Thoracic aorta (tissue), 2 donors: ENCODE measurements at regions not wholly inside any gene's neighbourhood (a gene's known extent, or its start where the extent isn't known, plus 50 kb on each side); places are given as distances from the start of the nearest gene placed in this dataset.

Source experiments
- ATAC-seq: fragments of 150-250 bp; one replicate; pipeline ENCODE4 v1.8.0; 2017; ENCODE audit warnings: low read depth; ENCODE audit not compliant: insufficient number of reproducible peaks, low FRiP score
- DNase-seq: peaks from one replicate; pipeline ENCODE4 v3.0.0-alpha.2; 2020; ENCODE audit warnings: low spot score
- H3K27ac ChIP-seq, 2 donors: fragments of 200-600 bp; sonication (generic); 1 replicate in 1 of 2; 2 replicates in 1 of 2; pipeline ENCODE4 v1.5.1; 2016; ENCODE audit warnings: mild to moderate bottlenecking in 2 of 2, moderate library complexity in 2 of 2
- H3K27me3 ChIP-seq: fragments of 200-600 bp; sonication (generic); replicated peaks from 2 replicates; pipeline ENCODE4 v1.6.0; 2016; ENCODE audit warnings: mild to moderate bottlenecking; ENCODE audit not compliant: insufficient read depth
- H3K36me3 ChIP-seq: fragments of 200-600 bp; sonication (generic); one replicate; pipeline ENCODE4 v1.5.1; 2016
- H3K4me1 ChIP-seq, 2 donors: fragments of 200-600 bp; sonication (generic); 1 replicate in 1 of 2; 2 replicates in 1 of 2; pipeline versions ENCODE4 v1.5.1 to v1.6.0; 2016; ENCODE audit warnings: low read depth in 2 of 2, mild to moderate bottlenecking in 1 of 2; ENCODE audit not compliant: control insufficient read depth in 1 of 2
- H3K4me3 ChIP-seq: fragments of 200-600 bp; sonication (generic); 2 replicates; pipeline ENCODE4 v1.5.1; 2016; ENCODE audit warnings: mild to moderate bottlenecking
- H3K9me3 ChIP-seq: fragments of 200-600 bp; sonication (generic); 2 replicates; pipeline ENCODE4 v1.5.1; 2016
- TF ChIP-seq, protein P1 (sequence below): fragments of 200-600 bp; sonication (generic); IDR thresholded peaks from one replicate; pipeline ENCODE4 v1.5.1; 2019; ENCODE audit warnings: antibody characterized with exemption

DNA sequence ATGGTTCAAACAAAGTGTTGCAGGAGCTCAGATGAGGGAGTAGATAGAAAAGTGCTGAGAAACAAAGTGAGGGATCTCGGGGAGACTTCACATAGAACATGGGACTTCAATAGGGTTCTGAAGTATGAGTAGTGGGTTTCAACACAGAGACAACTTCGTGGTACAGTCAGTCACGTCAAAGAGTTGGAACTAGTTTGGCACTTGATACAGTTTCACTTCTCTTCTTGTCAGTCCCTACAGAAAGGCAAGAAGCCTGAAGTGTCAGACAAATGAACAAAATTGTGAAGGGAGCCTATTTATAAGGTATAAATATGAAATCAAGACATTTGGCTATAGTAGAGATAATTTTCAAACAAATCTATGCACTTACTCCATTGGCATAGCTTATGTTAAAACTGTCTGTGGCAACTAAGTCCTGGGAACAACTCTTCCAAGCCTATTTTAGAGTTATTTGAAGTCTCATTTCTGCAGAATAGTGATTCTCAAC lies 338.0 kb downstream of the TDRD15 start:
- Histone ChIP-seq H3K4me3 (no peak overlapping the region), H3K36me3 (no peaks in the 10 kb centered on the region), H3K27ac (no peak overlapping the region), H3K4me1 (peaks cover 0 to 6% of the 10 kb centered on the region in 2 donors), H3K9me3 (no peaks in the 10 kb centered on the region), H3K27me3 (no peaks in the 10 kb centered on the region)
- DNase-seq, result no peak
- TF ChIP-seq, protein P1, sequence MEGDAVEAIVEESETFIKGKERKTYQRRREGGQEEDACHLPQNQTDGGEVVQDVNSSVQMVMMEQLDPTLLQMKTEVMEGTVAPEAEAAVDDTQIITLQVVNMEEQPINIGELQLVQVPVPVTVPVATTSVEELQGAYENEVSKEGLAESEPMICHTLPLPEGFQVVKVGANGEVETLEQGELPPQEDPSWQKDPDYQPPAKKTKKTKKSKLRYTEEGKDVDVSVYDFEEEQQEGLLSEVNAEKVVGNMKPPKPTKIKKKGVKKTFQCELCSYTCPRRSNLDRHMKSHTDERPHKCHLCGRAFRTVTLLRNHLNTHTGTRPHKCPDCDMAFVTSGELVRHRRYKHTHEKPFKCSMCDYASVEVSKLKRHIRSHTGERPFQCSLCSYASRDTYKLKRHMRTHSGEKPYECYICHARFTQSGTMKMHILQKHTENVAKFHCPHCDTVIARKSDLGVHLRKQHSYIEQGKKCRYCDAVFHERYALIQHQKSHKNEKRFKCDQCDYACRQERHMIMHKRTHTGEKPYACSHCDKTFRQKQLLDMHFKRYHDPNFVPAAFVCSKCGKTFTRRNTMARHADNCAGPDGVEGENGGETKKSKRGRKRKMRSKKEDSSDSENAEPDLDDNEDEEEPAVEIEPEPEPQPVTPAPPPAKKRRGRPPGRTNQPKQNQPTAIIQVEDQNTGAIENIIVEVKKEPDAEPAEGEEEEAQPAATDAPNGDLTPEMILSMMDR, result no peak
- ATAC-seq, result no peak

DNA sequence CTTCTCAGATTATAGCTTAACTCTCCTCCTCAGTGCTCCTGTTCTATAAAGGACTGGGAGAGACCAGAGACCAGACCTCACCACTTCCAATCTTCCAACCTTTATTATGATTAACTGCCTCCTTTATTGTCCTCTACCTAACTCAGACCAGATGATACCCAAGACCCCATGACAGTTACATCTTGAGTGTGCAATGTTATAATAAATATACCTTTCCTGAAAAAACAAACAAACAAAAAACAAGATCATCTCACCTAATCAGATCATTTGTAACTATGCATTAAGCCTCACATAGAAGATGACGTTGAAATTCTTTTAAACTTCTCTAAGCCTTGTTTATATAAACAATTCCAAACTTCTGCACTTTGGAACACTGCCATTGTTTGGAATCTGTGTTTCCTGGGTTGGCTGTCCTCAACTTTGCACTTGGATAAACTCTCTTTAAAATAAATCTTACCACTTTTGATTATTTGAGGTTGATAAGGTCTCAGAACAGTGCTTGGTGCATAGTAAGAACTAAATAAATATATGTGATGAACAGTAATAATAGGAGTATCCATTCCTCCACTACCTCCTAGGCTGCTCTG lies 342.7 kb downstream of the TDRD15 start:
- Histone ChIP-seq H3K27me3 (no peaks in the 10 kb centered on the region), H3K27ac (no peak overlapping the region), H3K9me3 (no peaks in the 10 kb centered on the region), H3K36me3 (no peaks in the 10 kb centered on the region), H3K4me3 (no peak overlapping the region), H3K4me1 (peaks cover 0 to 20% of the 10 kb centered on the region in 2 donors)
- DNase-seq, result no peak
- ATAC-seq, result no peak
- TF ChIP-seq, protein P1, result no peak

DNA sequence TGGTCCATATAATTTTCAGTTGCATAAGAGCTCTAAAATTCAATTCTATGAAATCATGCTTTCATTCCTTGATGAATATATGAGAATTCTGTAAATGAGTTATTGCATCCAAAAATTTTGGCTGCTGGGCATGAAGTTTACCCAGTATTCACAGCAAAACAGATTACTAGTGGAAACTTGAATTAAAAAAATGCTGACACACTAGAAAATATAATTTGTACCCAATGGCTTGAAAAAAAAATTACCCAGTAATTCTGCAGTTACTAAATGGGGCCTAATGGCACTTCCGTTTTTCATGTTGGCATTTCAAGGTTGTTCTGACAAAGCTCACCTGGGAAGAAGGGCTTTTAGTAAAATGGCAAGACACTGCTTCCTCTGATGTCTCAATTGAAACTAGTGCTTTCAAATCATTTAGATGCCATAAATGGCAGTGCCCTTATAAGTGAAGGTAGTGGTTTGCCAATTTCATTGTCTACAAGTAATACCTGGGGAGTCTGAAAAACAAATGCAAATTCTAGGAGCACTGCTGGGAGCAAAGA lies 343.6 kb downstream of the TDRD15 start:
- peaks cover 0 to 20% of the 10 kb centered on the region in 2 donors for H3K4me1 ChIP-seq
- TF ChIP-seq, protein P1, result no peak
- no peaks in the 10 kb centered on the region for H3K36me3 ChIP-seq
- H3K9me3 ChIP-seq, result no peaks in the 10 kb centered on the region
- no peaks in the 10 kb centered on the region for H3K27me3 ChIP-seq
- H3K27ac ChIP-seq, result no peak overlapping the region
- H3K4me3 ChIP-seq, result no peak overlapping the region
- ATAC-seq, result no peak
- no peak for DNase-seq

DNA sequence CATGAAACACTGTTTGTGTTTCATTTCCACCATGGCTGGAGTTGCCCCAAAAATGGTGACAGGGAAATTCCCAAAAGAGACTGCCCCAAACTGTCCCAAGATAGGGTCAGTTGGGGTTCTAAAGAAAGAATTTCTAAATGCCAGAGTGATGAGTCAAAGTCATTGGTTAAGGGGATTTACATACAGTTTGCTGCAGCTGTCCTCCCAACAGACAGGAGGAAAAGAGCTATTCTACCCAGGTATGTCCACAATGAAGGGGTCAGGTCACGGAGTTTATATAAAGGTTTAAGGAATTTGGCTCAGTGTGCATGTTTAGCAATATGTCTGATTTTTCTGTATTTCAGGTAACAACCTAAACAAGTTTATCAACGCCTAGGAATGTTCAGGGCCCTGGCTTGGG lies 344.1 kb downstream of the TDRD15 start:
- peaks cover 0 to 20% of the 10 kb centered on the region in 2 donors for H3K4me1 ChIP-seq
- no peaks in the 10 kb centered on the region for H3K27me3 ChIP-seq
- H3K4me3 ChIP-seq, result no peak overlapping the region
- DNase-seq, result no peak
- H3K36me3 ChIP-seq, result no peaks in the 10 kb centered on the region
- H3K27ac ChIP-seq, result no peak overlapping the region
- no peak for ATAC-seq
- TF ChIP-seq, protein P1, result no peak
- no peaks in the 10 kb centered on the region for H3K9me3 ChIP-seq

DNA sequence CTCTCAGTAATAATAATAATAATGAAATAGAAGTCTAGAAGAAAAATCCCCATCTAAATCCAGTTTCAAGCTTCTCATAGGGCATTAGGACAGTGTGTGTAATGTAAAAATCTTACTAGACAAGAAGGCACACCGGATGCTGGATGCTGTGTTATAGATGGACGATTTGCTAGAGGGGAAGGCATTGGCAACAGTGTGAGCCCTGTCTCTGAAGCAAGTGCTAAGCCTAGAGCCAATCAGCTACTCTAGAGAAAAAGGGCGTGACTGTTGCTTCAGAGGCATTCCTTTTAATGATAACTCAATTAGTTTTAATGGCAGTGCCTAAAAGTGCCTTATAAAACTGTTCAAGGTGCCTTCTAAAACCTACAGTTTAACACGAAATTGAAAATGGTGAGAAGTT lies 344.9 kb downstream of the TDRD15 start:
- no peak for DNase-seq
- Histone ChIP-seq H3K27ac (no peak overlapping the region), H3K4me1 (peaks cover 0 to 20% of the 10 kb centered on the region in 2 donors), H3K9me3 (no peaks in the 10 kb centered on the region), H3K4me3 (no peak overlapping the region), H3K27me3 (no peaks in the 10 kb centered on the region), H3K36me3 (no peaks in the 10 kb centered on the region)
- no peak for ATAC-seq
- TF ChIP-seq, protein P1, result no peak
